ENCODE measurements at regions not wholly inside any gene's neighbourhood (a gene's known extent, or its start where the extent isn't known, plus 50 kb on each side); places are given as distances from the start of the nearest gene placed in this dataset.

GRCh38 chr7:50226145-50226544 is 78.4 kb upstream of the IKZF1 start:
- TF ChIP-seq ZNF589 (CRISPR knock-in tag; conservative IDR thresholded peaks at IDR 0.05): no peak
- TF ChIP-seq PATZ1 (CRISPR knock-in tag; IDR thresholded peaks at IDR 0.05): no peak
- no peak for TF ChIP-seq HCFC1 (IDR thresholded peaks at IDR 0.05; ENCODE audit: low read depth, low read length)
- no peak for TF ChIP-seq TFDP1 (CRISPR knock-in tag; IDR thresholded peaks at IDR 0.05; ENCODE audit: borderline replicate concordance)
- no peak for TF ChIP-seq ZNF280D (CRISPR knock-in tag; IDR thresholded peaks at IDR 0.05)
